ENCODE measurements at regions not wholly inside any gene's neighbourhood (a gene's known extent, or its start where the extent isn't known, plus 50 kb on each side); places are given as distances from the start of the nearest gene placed in this dataset.

- TF ChIP-seq CTCF (IDR thresholded peaks at IDR 0.05) (no peak), POLR2A (IDR thresholded peaks at IDR 0.05) (no peak)
Observed at GRCh38 chr7:51731075-51731474, 414.5 kb upstream of the COBL start.

Measured in sigmoid colon (tissue), 3 donors.